B cell (primary cell): ENCODE measurements at regions not wholly inside any gene's neighbourhood (a gene's known extent, or its start where the extent isn't known, plus 50 kb on each side); places are given as distances from the start of the nearest gene placed in this dataset.

ENCODE experiments used
- ATAC-seq: fragments of 200-7000 bp; cut with Tn5 transposase; one replicate; pipeline ENCODE4 v1.10.0; 2021; ENCODE audit warnings: low read depth, mild to moderate bottlenecking, moderate number of reproducible peaks, moderate library complexity
- CTCF ChIA-PET: fragments of 350-600 bp; sonication (Branson Sonifier 250); formaldehyde crosslinking; loops from one replicate; lab custom pipeline; 2021; ENCODE audit warnings: antibody characterized with exemption, inconsistent platforms; lab: Charles Lee
- POLR2A ChIA-PET: fragments of 350-600 bp; sonication (Branson Sonifier 250); formaldehyde crosslinking; loops from one replicate; lab custom pipeline; 2021; ENCODE audit warnings: antibody characterized with exemption; lab: Charles Lee
- DNase-seq: peaks from one replicate; pipeline ENCODE4 v3.0.0; 2013
- H2AFZ ChIP-seq: 2 replicates; pipeline ENCODE4 v1.6.1; 2012; ENCODE audit warnings: mild to moderate bottlenecking, low read depth, low read length; ENCODE audit not compliant: insufficient read depth, poor library complexity, severe bottlenecking
- H3K27ac ChIP-seq, 2 donors: 1 replicate in 1 of 2; 2 replicates in 1 of 2; pipeline ENCODE4 v1.5.1; 2012 to 2013; ENCODE audit warnings: low read length in 2 of 2, mild to moderate bottlenecking in 2 of 2, moderate library complexity in 1 of 2
- H3K27me3 ChIP-seq, 4 experiments: fragments of 200-600 bp in 1 of 4; sonication (generic) in 1 of 4; replicated peaks in 1 of 4; 1 replicate in 2 of 4; 2 replicates in 2 of 4; pipeline versions ENCODE4 v1.6.1 to v1.7.0; 2013 to 2016; ENCODE audit warnings: low read length in 3 of 4, mild to moderate bottlenecking in 2 of 4, mixed read lengths in 1 of 4, moderate library complexity in 1 of 4; ENCODE audit not compliant: insufficient read depth in 4 of 4, control insufficient read depth in 3 of 4; ENCODE audit errors: control extremely low read depth in 1 of 4
- H3K36me3 ChIP-seq, 2 experiments: replicated peaks in 1 of 2; 1 replicate in 1 of 2; 2 replicates in 1 of 2; pipeline versions ENCODE4 v1.6.1 to v1.7.1; 2013; ENCODE audit warnings: low read length in 1 of 2; ENCODE audit not compliant: insufficient read depth in 2 of 2, control insufficient read depth in 1 of 2; ENCODE audit errors: control extremely low read depth in 1 of 2, extremely low read depth in 1 of 2
- H3K4me1 ChIP-seq, 2 donors: fragments of 200-600 bp in 1 of 2; sonication (generic) in 1 of 2; 1 replicate in 1 of 2; 2 replicates in 1 of 2; pipeline versions ENCODE4 v1.5.1 to v1.6.1; 2013 to 2017; ENCODE audit warnings: low read length in 2 of 2; ENCODE audit not compliant: control insufficient read depth in 2 of 2, insufficient read depth in 2 of 2
- H3K4me2 ChIP-seq: replicated peaks from 2 replicates; pipeline ENCODE3; 2012; ENCODE audit warnings: mild to moderate bottlenecking, low read depth, low read length; ENCODE audit not compliant: poor library complexity, severe bottlenecking
- H3K4me3 ChIP-seq, 5 experiments: fragments of 200-600 bp in 1 of 5; sonication (generic) in 1 of 5; 1 replicate in 3 of 5; 2 replicates in 2 of 5; pipeline versions ENCODE4 v1.5.1 to v1.7.0; 2011 to 2016; ENCODE audit warnings: low read length in 4 of 5, mild to moderate bottlenecking in 4 of 5, low read depth in 2 of 5, control low read depth in 1 of 5, moderate library complexity in 1 of 5; ENCODE audit not compliant: insufficient read depth in 1 of 5; ENCODE audit errors: control extremely low read depth in 1 of 5, extremely low read depth in 1 of 5
- H3K79me2 ChIP-seq: fragments of 200-600 bp; sonication (generic); one replicate; pipeline ENCODE4 v1.6.0; 2016; ENCODE audit warnings: low read length; ENCODE audit not compliant: control insufficient read depth, insufficient read depth
- H3K9ac ChIP-seq: fragments of 200-600 bp; sonication (generic); 2 replicates; pipeline ENCODE4 v1.6.1; 2017; ENCODE audit warnings: mild to moderate bottlenecking, low read length, moderate library complexity
- H3K9me3 ChIP-seq, 3 donors: one replicate each; pipeline versions ENCODE4 v1.6.1 to v1.7.1; 2013; ENCODE audit warnings: low read length in 2 of 3; ENCODE audit not compliant: control insufficient read depth in 2 of 3, insufficient read depth in 1 of 3; ENCODE audit errors: control extremely low read depth in 1 of 3
- H4K20me1 ChIP-seq: 2 replicates; pipeline ENCODE4 v1.6.0; 2012; ENCODE audit warnings: mild to moderate bottlenecking, low read length; ENCODE audit not compliant: insufficient read depth, control insufficient read depth, poor library complexity, severe bottlenecking
- H3K27ac Mint-ChIP-seq: one replicate; pipeline ENCODE4 v1.8.0; 2021; ENCODE audit warnings: mixed read lengths
- H3K27me3 Mint-ChIP-seq: one replicate; pipeline ENCODE4 v1.8.0; 2021; ENCODE audit warnings: mixed read lengths
- H3K4me1 Mint-ChIP-seq: one replicate; pipeline ENCODE4 v1.8.0; 2021; ENCODE audit warnings: mixed read lengths
- H3K4me3 Mint-ChIP-seq: one replicate; pipeline ENCODE4 v1.8.0; 2021; ENCODE audit warnings: mixed read lengths
- H3K9me3 Mint-ChIP-seq: one replicate; pipeline ENCODE4 v1.8.0; 2022; ENCODE audit warnings: mixed read lengths; ENCODE audit not compliant: insufficient read depth
- CTCF ChIP-seq: fragments of 200-600 bp; IDR thresholded peaks from one replicate; pipeline ENCODE4 v1.8.0; 2022; ENCODE audit warnings: antibody characterized with exemption, mild to moderate bottlenecking
- EZH2 ChIP-seq: IDR thresholded peaks from 2 replicates; pipeline ENCODE4 v1.6.1; 2012; ENCODE audit warnings: borderline replicate concordance, low read depth, mild to moderate bottlenecking, moderate library complexity, low read length; ENCODE audit not compliant: insufficient read depth, poor library complexity, severe bottlenecking
- WGBS: methylation state at CpG from one replicate; pipeline ENCODE4 v1.1.5; 2013; ENCODE audit warnings: missing lambda C conversion rate; ENCODE audit not compliant: insufficient coverage; 5-methylcytosine and 5-hydroxymethylcytosine counted together
- intact Hi-C: fragments of 100-400 bp; cut with micrococcal nuclease; formaldehyde crosslinking; loops from one replicate; pipeline ENCODE4 v1.10.0; 2022

DNA sequence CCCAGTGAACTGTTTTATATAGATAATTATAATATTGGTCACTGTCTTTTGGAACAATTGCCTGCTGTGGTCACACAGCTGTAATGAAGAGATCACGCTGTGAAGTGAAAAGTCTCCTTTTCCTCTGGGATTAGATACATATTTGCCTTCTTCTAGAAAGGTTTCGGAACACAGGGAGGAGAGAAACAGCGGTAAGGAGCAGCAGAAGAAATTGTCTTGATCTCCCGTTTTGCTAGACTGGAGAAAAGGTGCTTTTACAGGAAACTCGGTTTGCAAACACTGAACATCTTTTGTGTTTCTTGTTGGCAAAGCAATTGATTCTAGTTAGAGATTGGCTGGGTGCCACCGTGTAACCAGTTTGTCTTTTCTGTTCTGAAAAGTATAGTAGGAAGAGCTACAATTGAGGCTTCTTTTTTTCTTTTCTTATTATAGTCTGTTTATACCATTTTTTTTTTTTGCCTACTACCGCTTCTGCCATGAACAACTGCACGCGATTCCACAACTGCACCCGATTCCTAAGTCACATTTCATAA lies 404.1 kb upstream of the ID4 start:
- DNase-seq (no peak), ATAC-seq (no peak)
- ChIA-PET POLR2A (no interaction called here), CTCF (no interaction called here)
- Histone ChIP-seq H3K79me2 (no peaks in the 10 kb centered on the region), H4K20me1 (no peaks in the 10 kb centered on the region), H2AFZ (no peak overlapping the region), H3K9me3 (peaks cover 0 to 7% (median 0%) of the 10 kb centered on the region in 3 donors), H3K4me2 (no peak overlapping the region), H3K4me3 (no peak overlapping the region), H3K27me3 (no peaks in the 10 kb centered on the region), H3K27ac (no peak overlapping the region), H3K4me1 (no peaks in the 10 kb centered on the region), H3K36me3 (no peaks in the 10 kb centered on the region), H3K9ac (no peak overlapping the region)
- Mint-ChIP-seq H3K27me3 (no peaks in the 10 kb centered on the region), H3K9me3 (peaks cover 2% of the 10 kb centered on the region), H3K4me3 (no peak overlapping the region), H3K27ac (no peak overlapping the region), H3K4me1 (no peaks in the 10 kb centered on the region)
- TF ChIP-seq CTCF = no peak
- no peak for TF ChIP-seq EZH2
- 100% methylated on average over 2 of the region's 10 CpGs for WGBS
- intact Hi-C loops = no loop called here

DNA sequence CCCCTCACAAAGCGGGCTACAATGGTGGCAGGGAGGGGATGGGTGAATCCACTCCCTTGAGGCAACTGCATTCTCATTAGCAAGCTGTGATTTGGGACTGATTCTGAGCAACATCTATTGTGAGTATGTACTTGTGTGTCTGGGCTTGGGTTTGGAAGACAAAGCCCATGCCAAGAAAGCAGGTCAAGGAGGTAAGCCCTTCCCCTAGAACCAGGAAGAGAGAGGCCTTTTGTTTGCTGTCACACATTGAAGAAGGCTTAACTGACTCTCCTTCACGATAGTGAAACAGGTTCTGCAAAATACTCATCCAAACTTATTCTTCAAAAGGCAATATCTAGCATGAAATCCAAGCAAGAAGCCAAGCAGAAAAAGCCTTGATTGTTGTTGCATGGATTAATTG lies 403.1 kb upstream of the ID4 start:
- H3K4me1 ChIP-seq = no peaks in the 10 kb centered on the region
- no peak overlapping the region for H3K27ac Mint-ChIP-seq
- ChIA-PET POLR2A (no interaction called here), CTCF (no interaction called here)
- no peaks in the 10 kb centered on the region for H3K27me3 ChIP-seq
- no peak for TF ChIP-seq CTCF
- no peak for TF ChIP-seq EZH2
- no peak overlapping the region for H3K27ac ChIP-seq
- no peaks in the 10 kb centered on the region for H3K4me1 Mint-ChIP-seq
- DNase-seq = no peak
- no CpG with 5 or more reads among the region's 2 CpGs for WGBS
- no peak overlapping the region for H3K4me3 ChIP-seq
- no peak overlapping the region for H3K4me3 Mint-ChIP-seq
- no peaks in the 10 kb centered on the region for H3K79me2 ChIP-seq
- peaks cover 0 to 12% (median 0%) of the 10 kb centered on the region in 3 donors for H3K9me3 ChIP-seq
- no peaks in the 10 kb centered on the region for H3K27me3 Mint-ChIP-seq
- peaks cover 2% of the 10 kb centered on the region for H3K9me3 Mint-ChIP-seq
- no peaks in the 10 kb centered on the region for H3K36me3 ChIP-seq
- H2AFZ ChIP-seq = no peak overlapping the region
- no peak overlapping the region for H3K4me2 ChIP-seq
- intact Hi-C loops = no loop called here
- ATAC-seq = no peak
- no peaks in the 10 kb centered on the region for H4K20me1 ChIP-seq
- no peak overlapping the region for H3K9ac ChIP-seq
